ENCODE measurements at regions not wholly inside any gene's neighbourhood (a gene's known extent, or its start where the extent isn't known, plus 50 kb on each side); places are given as distances from the start of the nearest gene placed in this dataset.

- Histone ChIP-seq H3K79me2 (ENCODE audit: insufficient read depth, low read length) (no peaks in the 10 kb centered on the region), H3K4me3 (replicated peaks in 1 of 3; ENCODE audit: insufficient read depth in 1 of 3, low read depth in 2 of 3, low read length in 3 of 3) (no peak overlapping the region), H3K9me3 (ENCODE audit: low read length) (no peaks in the 10 kb centered on the region), H3K4me1 (ENCODE audit: insufficient read depth, low read length) (no peaks in the 10 kb centered on the region), H3K27ac (ENCODE audit: extremely low read length, insufficient read depth, low read length) (no peak overlapping the region), H2AFZ (ENCODE audit: low read length) (no peak overlapping the region), H3K36me3 (replicated peaks in 1 of 2; ENCODE audit: control insufficient read depth in 1 of 2, insufficient read depth in 2 of 2, low read length in 2 of 2) (no peaks in the 10 kb centered on the region), H4K20me1 (ENCODE audit: insufficient read depth, low read length) (no peaks in the 10 kb centered on the region), H3K9ac (ENCODE audit: insufficient read depth, low read depth, low read length) (no peak overlapping the region), H3K4me2 (ENCODE audit: low read depth, low read length) (no peak overlapping the region), H3K27me3 (ENCODE audit: control insufficient read depth in 1 of 2, insufficient read depth in 2 of 2, low read length in 2 of 2) (no peaks in the 10 kb centered on the region)
- DNase-seq (ENCODE audit: low spot score) = no peak
- no TSS peak for BruUV-seq (replicated peaks)
- in situ Hi-C loops (cut with HindIII; ENCODE audit: extremely low pct_ligation_motif_present, low pct_unique_long_range_greater_than_20kb) = no loop called here
- no peak for FAIRE-seq
- ChIA-PET POLR2A (no interaction called here), CTCF (ENCODE audit: low intra/inter-chr PET ratio, low total read pairs) (no interaction called here)
- ATAC-seq = no peak
- TF ChIP-seq YEATS4 (CRISPR knock-in tag; IDR thresholded peaks at IDR 0.05; ENCODE audit: borderline replicate concordance) (no peak), HNRNPK (IDR thresholded peaks at IDR 0.05; ENCODE audit: low read depth, low read length, poor library complexity, severe bottlenecking) (no peak), HMGXB4 (CRISPR knock-in tag; IDR thresholded peaks at IDR 0.05; ENCODE audit: borderline replicate concordance in 1 of 2, low read depth in 1 of 2) (no peak), ZFP37 (CRISPR knock-in tag; IDR thresholded peaks at IDR 0.05; ENCODE audit: borderline replicate concordance) (no peak), PCBP2 (optimal IDR thresholded peaks at IDR 0.05; ENCODE audit: low read depth, low read length, poor library complexity, severe bottlenecking) (no peak), ZNF136 (CRISPR knock-in tag; IDR thresholded peaks at IDR 0.05; ENCODE audit: low read depth) (no peak), FOXK2 (IDR thresholded peaks at IDR 0.05) (no peak), RELA (CRISPR knock-in tag; IDR thresholded peaks at IDR 0.05) (no peak), ZFP82 (CRISPR knock-in tag; IDR thresholded peaks at IDR 0.05; ENCODE audit: borderline replicate concordance) (no peak), ZNF512 (CRISPR knock-in tag; IDR thresholded peaks at IDR 0.05) (no peak), RXRB (CRISPR knock-in tag; IDR thresholded peaks at IDR 0.05; ENCODE audit: borderline replicate concordance) (no peak)
- 15% methylated on average over 5 of the region's 5 CpGs for WGBS (ENCODE audit: low lambda C conversion rate)
- intact Hi-C loops (cut with micrococcal nuclease; ENCODE audit: unreplicated experiment) = no loop called here
Observed at GRCh38 chr13:74966814-74967424, 515.0 kb downstream of the TBC1D4 start.
